ENCODE measurements at regions not wholly inside any gene's neighbourhood (a gene's known extent, or its start where the extent isn't known, plus 50 kb on each side); places are given as distances from the start of the nearest gene placed in this dataset.

GRCh38 chr6:77337392-77337791 lies 125.9 kb downstream of the HTR1B start:
- no peak overlapping the region for H3K27ac ChIP-seq (ENCODE audit: low read depth in 1 of 2, low read length in 2 of 2)
- intact Hi-C loops (cut with DNase I): no loop called here
- H3K4me1 ChIP-seq (ENCODE audit: control insufficient read depth in 1 of 2, insufficient read depth in 2 of 2, low read length in 2 of 2): peaks cover 0 to 3% of the 10 kb centered on the region in 2 donors
- no peaks in the 10 kb centered on the region for H3K36me3 ChIP-seq (ENCODE audit: control insufficient read depth in 1 of 2, insufficient read depth in 2 of 2, low read length in 1 of 2)
- DNase-seq: no peak
- ATAC-seq (ENCODE audit: low FRiP score): no peak
- no peaks in the 10 kb centered on the region for H3K27me3 ChIP-seq (ENCODE audit: control insufficient read depth in 1 of 2, insufficient read depth in 2 of 2, low read length in 1 of 2)
- H3K4me3 ChIP-seq (ENCODE audit: low read length in 2 of 2): no peak overlapping the region
- no peaks in the 10 kb centered on the region for H3K9me3 ChIP-seq (ENCODE audit: control insufficient read depth, low read length)

GRCh38 chr6:77334093-77334492 lies 129.2 kb downstream of the HTR1B start:
- 95 to 96% methylated on average over 3 of the region's 3 CpGs for WGBS, 2 donors
- no peak for DNase-seq
- Histone ChIP-seq H3K4me3 (ENCODE audit: low read length in 2 of 2) (no peak overlapping the region), H3K27ac (ENCODE audit: low read depth in 1 of 2, low read length in 2 of 2) (no peak overlapping the region), H3K4me1 (ENCODE audit: control insufficient read depth in 1 of 2, insufficient read depth in 2 of 2, low read length in 2 of 2) (no peaks in the 10 kb centered on the region), H3K27me3 (ENCODE audit: control insufficient read depth in 1 of 2, insufficient read depth in 2 of 2, low read length in 1 of 2) (no peaks in the 10 kb centered on the region), H3K36me3 (ENCODE audit: control insufficient read depth in 1 of 2, insufficient read depth in 2 of 2, low read length in 1 of 2) (no peaks in the 10 kb centered on the region), H3K9me3 (ENCODE audit: control insufficient read depth, low read length) (no peaks in the 10 kb centered on the region)
- intact Hi-C loops (cut with DNase I): no loop called here
- no peak for ATAC-seq (ENCODE audit: low FRiP score)

GRCh38 chr6:77332915-77333623 lies 130.2 kb downstream of the HTR1B start:
- Histone ChIP-seq H3K36me3 (ENCODE audit: control insufficient read depth in 1 of 2, insufficient read depth in 2 of 2, low read length in 1 of 2) (no peaks in the 10 kb centered on the region), H3K4me3 (ENCODE audit: low read length in 2 of 2) (no peak overlapping the region), H3K9me3 (ENCODE audit: control insufficient read depth, low read length) (no peaks in the 10 kb centered on the region), H3K4me1 (ENCODE audit: control insufficient read depth in 1 of 2, insufficient read depth in 2 of 2, low read length in 2 of 2) (no peaks in the 10 kb centered on the region), H3K27me3 (ENCODE audit: control insufficient read depth in 1 of 2, insufficient read depth in 2 of 2, low read length in 1 of 2) (no peaks in the 10 kb centered on the region), H3K27ac (ENCODE audit: low read depth in 1 of 2, low read length in 2 of 2) (no peak overlapping the region)
- ATAC-seq (ENCODE audit: low FRiP score) (no peak), DNase-seq (peak in 1 of 2 donors; percentile 54)
- WGBS, 2 donors: 96% methylated on average over 15 of the region's 15 CpGs
- intact Hi-C loops (cut with DNase I): no loop called here

GRCh38 chr6:77326711-77327110 lies 136.6 kb downstream of the HTR1B start:
- Histone ChIP-seq H3K27me3 (ENCODE audit: control insufficient read depth in 1 of 2, insufficient read depth in 2 of 2, low read length in 1 of 2) (no peaks in the 10 kb centered on the region), H3K4me1 (ENCODE audit: control insufficient read depth in 1 of 2, insufficient read depth in 2 of 2, low read length in 2 of 2) (no peaks in the 10 kb centered on the region), H3K9me3 (ENCODE audit: control insufficient read depth, low read length) (no peaks in the 10 kb centered on the region), H3K4me3 (ENCODE audit: low read length in 2 of 2) (no peak overlapping the region), H3K27ac (ENCODE audit: low read depth in 1 of 2, low read length in 2 of 2) (no peak overlapping the region), H3K36me3 (ENCODE audit: control insufficient read depth in 1 of 2, insufficient read depth in 2 of 2, low read length in 1 of 2) (no peaks in the 10 kb centered on the region)
- ATAC-seq (ENCODE audit: low FRiP score): no peak
- WGBS, 2 donors: 87 to 95% methylated on average over 3 of the region's 3 CpGs
- DNase-seq: no peak
- intact Hi-C loops (cut with DNase I): loop anchor here in 1 of 2 donors (10.0 kb wide), 1 partner anchor 128 kb away; no protein-coding TSS in a partner anchor

GRCh38 chr6:77326029-77326428 lies 137.3 kb downstream of the HTR1B start:
- Histone ChIP-seq H3K27me3 (ENCODE audit: control insufficient read depth in 1 of 2, insufficient read depth in 2 of 2, low read length in 1 of 2) (no peaks in the 10 kb centered on the region), H3K27ac (ENCODE audit: low read depth in 1 of 2, low read length in 2 of 2) (peak overlapping the region in 1 of 2 donors; percentile 28), H3K4me1 (ENCODE audit: control insufficient read depth in 1 of 2, insufficient read depth in 2 of 2, low read length in 2 of 2) (no peaks in the 10 kb centered on the region), H3K9me3 (ENCODE audit: control insufficient read depth, low read length) (no peaks in the 10 kb centered on the region), H3K4me3 (ENCODE audit: low read length in 2 of 2) (no peak overlapping the region), H3K36me3 (ENCODE audit: control insufficient read depth in 1 of 2, insufficient read depth in 2 of 2, low read length in 1 of 2) (no peaks in the 10 kb centered on the region)
- intact Hi-C loops (cut with DNase I): loop anchor here in 1 of 2 donors (10.0 kb wide), 1 partner anchor 129 kb away; no protein-coding TSS in a partner anchor
- DNase-seq (no peak), ATAC-seq (ENCODE audit: low FRiP score) (no peak)
- 47 to 51% methylated on average over 3 of the region's 3 CpGs for WGBS, 2 donors

GRCh38 chr6:77324866-77325265 lies 138.4 kb downstream of the HTR1B start:
- Histone ChIP-seq H3K36me3 (ENCODE audit: control insufficient read depth in 1 of 2, insufficient read depth in 2 of 2, low read length in 1 of 2) (no peaks in the 10 kb centered on the region), H3K4me1 (ENCODE audit: control insufficient read depth in 1 of 2, insufficient read depth in 2 of 2, low read length in 2 of 2) (no peaks in the 10 kb centered on the region), H3K4me3 (ENCODE audit: low read length in 2 of 2) (no peak overlapping the region), H3K27me3 (ENCODE audit: control insufficient read depth in 1 of 2, insufficient read depth in 2 of 2, low read length in 1 of 2) (no peaks in the 10 kb centered on the region), H3K27ac (ENCODE audit: low read depth in 1 of 2, low read length in 2 of 2) (no peak overlapping the region), H3K9me3 (ENCODE audit: control insufficient read depth, low read length) (no peaks in the 10 kb centered on the region)
- DNase-seq: no peak
- 28 to 43% methylated on average over 1 of the region's 1 CpG for WGBS, 2 donors
- peak; percentile 91 for ATAC-seq (ENCODE audit: low FRiP score)
- intact Hi-C loops (cut with DNase I): loop anchor here in 1 of 2 donors (10.0 kb wide), 1 partner anchor 130 kb away; no protein-coding TSS in a partner anchor

- no peaks in the 10 kb centered on the region for H3K9me3 ChIP-seq (ENCODE audit: control insufficient read depth, low read length)
- 78 to 79% methylated on average over 3 of the region's 3 CpGs for WGBS, 2 donors
- intact Hi-C loops (cut with DNase I): loop anchor here in 1 of 2 donors (10.0 kb wide), 1 partner anchor 132 kb away; no protein-coding TSS in a partner anchor
- ATAC-seq (ENCODE audit: low FRiP score): no peak
- no peak for DNase-seq
- H3K27me3 ChIP-seq (ENCODE audit: control insufficient read depth in 1 of 2, insufficient read depth in 2 of 2, low read length in 1 of 2): no peaks in the 10 kb centered on the region
- H3K4me1 ChIP-seq (ENCODE audit: control insufficient read depth in 1 of 2, insufficient read depth in 2 of 2, low read length in 2 of 2): no peaks in the 10 kb centered on the region
- no peak overlapping the region for H3K4me3 ChIP-seq (ENCODE audit: low read length in 2 of 2)
- no peaks in the 10 kb centered on the region for H3K36me3 ChIP-seq (ENCODE audit: control insufficient read depth in 1 of 2, insufficient read depth in 2 of 2, low read length in 1 of 2)
- no peak overlapping the region for H3K27ac ChIP-seq (ENCODE audit: low read depth in 1 of 2, low read length in 2 of 2)
Measured at GRCh38 chr6:77322604-77323003, 140.7 kb downstream of the HTR1B start.

GRCh38 chr6:77318256-77318655 lies 145.0 kb downstream of the HTR1B start:
- H3K27ac ChIP-seq (ENCODE audit: low read depth in 1 of 2, low read length in 2 of 2): no peak overlapping the region
- no peak for ATAC-seq (ENCODE audit: low FRiP score)

GRCh38 chr6:77313595-77313994 lies 149.7 kb downstream of the HTR1B start:
- Histone ChIP-seq H3K27me3 (ENCODE audit: control insufficient read depth in 1 of 2, insufficient read depth in 2 of 2, low read length in 1 of 2) (no peaks in the 10 kb centered on the region), H3K27ac (ENCODE audit: low read depth in 1 of 2, low read length in 2 of 2) (no peak overlapping the region), H3K4me1 (ENCODE audit: control insufficient read depth in 1 of 2, insufficient read depth in 2 of 2, low read length in 2 of 2) (no peaks in the 10 kb centered on the region), H3K4me3 (ENCODE audit: low read length in 2 of 2) (no peak overlapping the region), H3K36me3 (ENCODE audit: control insufficient read depth in 1 of 2, insufficient read depth in 2 of 2, low read length in 1 of 2) (no peaks in the 10 kb centered on the region), H3K9me3 (ENCODE audit: control insufficient read depth, low read length) (no peaks in the 10 kb centered on the region)
- WGBS, 2 donors: 86 to 91% methylated on average over 1 of the region's 1 CpG
- DNase-seq: no peak
- ATAC-seq (ENCODE audit: low FRiP score): no peak
- intact Hi-C loops (cut with DNase I): no loop called here

More at GRCh38 chr6:77318256-77318655, 145.0 kb downstream of the HTR1B start:
- no peaks in the 10 kb centered on the region for H3K9me3 ChIP-seq (ENCODE audit: control insufficient read depth, low read length)
- no peak overlapping the region for H3K4me3 ChIP-seq (ENCODE audit: low read length in 2 of 2)
- H3K36me3 ChIP-seq (ENCODE audit: control insufficient read depth in 1 of 2, insufficient read depth in 2 of 2, low read length in 1 of 2): no peaks in the 10 kb centered on the region
- WGBS, 2 donors: 10 to 34% methylated on average over 1 of the region's 1 CpG
- no peaks in the 10 kb centered on the region for H3K4me1 ChIP-seq (ENCODE audit: control insufficient read depth in 1 of 2, insufficient read depth in 2 of 2, low read length in 2 of 2)
- intact Hi-C loops (cut with DNase I): no loop called here
- DNase-seq: no peak
- no peaks in the 10 kb centered on the region for H3K27me3 ChIP-seq (ENCODE audit: control insufficient read depth in 1 of 2, insufficient read depth in 2 of 2, low read length in 1 of 2)

Data from aorta (tissue), 5 donors.